ENCODE measurements at regions not wholly inside any gene's neighbourhood (a gene's known extent, or its start where the extent isn't known, plus 50 kb on each side); places are given as distances from the start of the nearest gene placed in this dataset.
"Not testable (repeated sequence)": the region's sequence is repeated elsewhere in the genome, so short reads cannot be mapped to it uniquely, and the experiment has no call there.

- DNase-seq: peak; percentile 73
Measured at GRCh38 chr7:68977385-68978055, 620.8 kb upstream of the AUTS2 start.

GRCh38 chr7:68978710-68979109, 619.6 kb upstream of the AUTS2 start:
- DNase-seq: no peak

GRCh38 chr7:68980011-68980410, 618.3 kb upstream of the AUTS2 start:
- DNase-seq: no peak

- not testable (repeated sequence) for DNase-seq
Measured at GRCh38 chr7:68980432-68980831, 617.8 kb upstream of the AUTS2 start.

GRCh38 chr7:68984306-68984705, 614.0 kb upstream of the AUTS2 start:
- no peak for DNase-seq

GRCh38 chr7:68994841-68995240, 603.4 kb upstream of the AUTS2 start:
- no peak for DNase-seq

GRCh38 chr7:68998136-68998535, 600.1 kb upstream of the AUTS2 start:
- DNase-seq: no peak

- no peak for DNase-seq
Measured at GRCh38 chr7:69002416-69002815, 595.9 kb upstream of the AUTS2 start.

GRCh38 chr7:69012149-69012548, 586.1 kb upstream of the AUTS2 start:
- no peak for DNase-seq

GRCh38 chr7:69017208-69017607, 581.1 kb upstream of the AUTS2 start:
- no peak for DNase-seq

- peak; percentile 26 for DNase-seq
Measured at GRCh38 chr7:69018200-69018599, 580.1 kb upstream of the AUTS2 start.

- no peak for DNase-seq
Measured at GRCh38 chr7:69019437-69019836, 578.8 kb upstream of the AUTS2 start.

- DNase-seq: no peak
Measured at GRCh38 chr7:69020536-69020935, 577.7 kb upstream of the AUTS2 start.

GRCh38 chr7:69025249-69025648, 573.0 kb upstream of the AUTS2 start:
- no peak for DNase-seq

- no peak for DNase-seq
Measured at GRCh38 chr7:69032848-69033247, 565.4 kb upstream of the AUTS2 start.

GRCh38 chr7:69035826-69036225, 562.4 kb upstream of the AUTS2 start:
- no peak for DNase-seq

GRCh38 chr7:69036301-69036700, 562.0 kb upstream of the AUTS2 start:
- DNase-seq: no peak

- no peak for DNase-seq
Measured at GRCh38 chr7:69038915-69039314, 559.4 kb upstream of the AUTS2 start.

GRCh38 chr7:69042138-69042537, 556.1 kb upstream of the AUTS2 start:
- no peak for DNase-seq

- no peak for DNase-seq
Measured at GRCh38 chr7:69047151-69047754, 551.0 kb upstream of the AUTS2 start.

GRCh38 chr7:69049326-69049725, 548.9 kb upstream of the AUTS2 start:
- no peak for DNase-seq

- DNase-seq: no peak
Measured at GRCh38 chr7:69052447-69052846, 545.8 kb upstream of the AUTS2 start.

- peak; percentile 16 for DNase-seq
Measured at GRCh38 chr7:69060516-69060915, 537.8 kb upstream of the AUTS2 start.

- DNase-seq: no peak
Measured at GRCh38 chr7:69062020-69062765, 536.1 kb upstream of the AUTS2 start.

All from NCI-H146 (cell line).